Effector memory CD8-positive, alpha-beta T cell (primary cell): ENCODE measurements at regions not wholly inside any gene's neighbourhood (a gene's known extent, or its start where the extent isn't known, plus 50 kb on each side); places are given as distances from the start of the nearest gene placed in this dataset.
"Not testable (repeated sequence)": the region's sequence is repeated elsewhere in the genome, so short reads cannot be mapped to it uniquely, and the experiment has no call there.

Experiments
- ATAC-seq: fragments of 150-1000 bp; cut with Tn5 transposase; replicated peaks from 2 replicates; pipeline ENCODE4 v1.10.0; 2021; ENCODE audit warnings: mild to moderate bottlenecking, moderate library complexity
- DNase-seq, 3 experiments: peaks; one replicate each; pipeline ENCODE4 v3.0.0; 2021
- H3K27ac Mint-ChIP-seq, 2 donors: one replicate each; pipeline ENCODE4 v1.8.0; 2022; ENCODE audit warnings: mild to moderate bottlenecking in 2 of 2, mixed read lengths in 2 of 2, moderate library complexity in 2 of 2
- H3K27me3 Mint-ChIP-seq, 2 donors: one replicate each; pipeline ENCODE4 v1.8.0; 2022; ENCODE audit warnings: mixed read lengths in 2 of 2
- H3K36me3 Mint-ChIP-seq: one replicate; pipeline ENCODE4 v1.8.0; 2022; ENCODE audit warnings: mild to moderate bottlenecking, moderate library complexity, mixed read lengths; ENCODE audit not compliant: insufficient read depth
- H3K4me1 Mint-ChIP-seq, 2 donors: one replicate each; pipeline ENCODE4 v1.8.0; 2022; ENCODE audit warnings: low read depth in 2 of 2, mixed read lengths in 2 of 2
- H3K4me3 Mint-ChIP-seq, 2 donors: one replicate each; pipeline ENCODE4 v1.8.0; 2022; ENCODE audit warnings: mild to moderate bottlenecking in 2 of 2, mixed read lengths in 2 of 2, moderate library complexity in 2 of 2
- H3K9me3 Mint-ChIP-seq, 2 donors: one replicate each; pipeline ENCODE4 v1.8.0; 2022; ENCODE audit warnings: mixed read lengths in 2 of 2

DNA sequence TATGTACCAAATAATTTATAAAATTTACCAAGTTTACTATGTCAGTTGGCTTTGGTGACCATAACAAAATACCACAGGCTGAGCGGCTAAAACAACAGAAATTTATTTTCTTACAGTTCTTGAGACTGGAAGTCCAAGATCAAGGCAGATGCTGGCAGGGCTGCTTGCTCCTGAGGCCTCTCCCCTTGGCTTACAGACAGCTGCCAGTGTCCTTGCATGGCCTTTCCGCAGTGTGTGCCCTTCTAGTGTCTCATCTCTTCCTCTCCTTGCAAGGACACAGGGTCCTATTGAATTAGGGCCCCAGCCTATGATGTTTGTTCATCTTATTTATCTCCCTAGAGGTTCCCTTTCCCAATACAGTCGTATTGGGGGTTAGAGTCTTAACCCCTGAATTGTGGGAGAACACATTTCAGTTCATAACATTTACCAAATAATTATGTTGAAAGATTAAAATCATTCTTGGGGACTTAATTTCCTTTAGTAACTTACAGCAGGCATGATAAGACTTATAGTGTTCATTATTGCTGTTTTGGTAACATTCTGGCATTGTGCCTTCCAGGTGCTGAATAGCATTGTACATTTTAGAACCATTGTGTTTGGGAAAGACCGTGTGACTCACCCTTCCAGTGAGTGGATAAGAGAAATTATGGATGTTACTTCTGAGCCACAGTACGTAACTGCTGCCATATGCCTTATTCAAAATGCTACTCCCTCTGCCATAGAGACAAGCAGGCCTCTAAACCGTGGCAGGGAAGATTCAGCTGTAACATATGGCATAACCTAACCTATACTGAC is 317.5 kb downstream of the TMX3 start:
- H3K4me3 Mint-ChIP-seq: no peak overlapping the region
- DNase-seq (no peak), ATAC-seq (no peak)

GRCh38 chr18:68394705-68395104 is 320.2 kb downstream of the TMX3 start:
- no peak overlapping the region for H3K4me3 Mint-ChIP-seq
- DNase-seq (no peak), ATAC-seq (no peak)
- H3K27ac Mint-ChIP-seq: no peak overlapping the region
- peaks cover 4% of the 10 kb centered on the region for H3K36me3 Mint-ChIP-seq
- H3K27me3 Mint-ChIP-seq: no peaks in the 10 kb centered on the region
- no peaks in the 10 kb centered on the region for H3K4me1 Mint-ChIP-seq
- peaks cover 0 to 6% of the 10 kb centered on the region in 2 donors for H3K9me3 Mint-ChIP-seq

More for the DNA sequence above, 317.5 kb downstream of the TMX3 start:
- Mint-ChIP-seq H3K27ac (no peak overlapping the region), H3K27me3 (no peaks in the 10 kb centered on the region), H3K9me3 (peaks cover 0 to 6% of the 10 kb centered on the region in 2 donors), H3K36me3 (peaks cover 4% of the 10 kb centered on the region), H3K4me1 (no peaks in the 10 kb centered on the region)

GRCh38 chr18:68391801-68392200 is 323.1 kb downstream of the TMX3 start:
- Mint-ChIP-seq H3K27ac (no peak overlapping the region), H3K4me1 (no peaks in the 10 kb centered on the region), H3K27me3 (no peaks in the 10 kb centered on the region), H3K36me3 (no peaks in the 10 kb centered on the region), H3K4me3 (no peak overlapping the region), H3K9me3 (no peaks in the 10 kb centered on the region)
- ATAC-seq (no peak), DNase-seq (no peak)

DNA sequence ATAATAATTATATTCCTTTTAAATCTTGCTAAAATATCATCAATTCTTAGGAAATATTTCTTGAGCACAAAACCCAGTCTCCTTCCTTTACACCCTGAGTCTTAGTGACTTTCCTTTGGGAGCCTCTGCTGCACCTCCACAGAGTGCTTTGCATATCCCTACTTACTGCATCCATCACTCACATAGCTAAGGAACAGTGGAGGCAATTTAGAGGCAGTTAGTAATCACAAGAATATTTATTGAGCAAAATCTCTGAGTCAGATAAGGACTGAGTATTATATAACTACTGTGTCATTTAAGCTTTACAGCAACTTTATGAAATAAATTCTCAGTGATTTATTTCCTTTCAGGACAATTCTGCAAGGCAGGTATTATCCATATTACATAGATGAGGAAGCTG is 327.7 kb downstream of the TMX3 start:
- Mint-ChIP-seq H3K27ac (no peak overlapping the region), H3K36me3 (no peaks in the 10 kb centered on the region), H3K9me3 (no peaks in the 10 kb centered on the region), H3K4me3 (no peak overlapping the region), H3K4me1 (no peaks in the 10 kb centered on the region), H3K27me3 (no peaks in the 10 kb centered on the region)
- ATAC-seq (no peak), DNase-seq (no peak)

DNA sequence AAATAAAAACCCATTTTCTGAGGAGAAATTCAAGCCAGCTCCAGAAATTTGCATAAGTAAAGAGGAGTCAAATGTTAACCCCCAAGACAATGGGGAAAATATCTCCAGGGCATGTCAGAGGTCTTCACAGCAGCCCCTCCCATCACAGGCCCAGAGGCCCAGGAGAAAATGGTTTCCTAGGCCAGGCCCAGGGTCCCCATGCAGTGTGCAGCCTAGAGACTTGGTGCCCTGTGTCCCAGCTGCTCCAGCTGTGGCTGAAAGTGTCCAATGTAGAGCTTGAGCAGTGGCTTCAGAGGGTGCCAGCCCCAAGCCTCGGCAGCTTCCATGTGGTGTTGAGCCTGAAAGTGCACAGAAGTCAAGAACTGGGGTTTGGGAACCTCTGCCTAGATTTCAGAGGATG is 330.9 kb downstream of the TMX3 start:
- H3K27me3 Mint-ChIP-seq, H3K27ac Mint-ChIP-seq, ATAC-seq, H3K9me3 Mint-ChIP-seq, H3K4me1 Mint-ChIP-seq, H3K36me3 Mint-ChIP-seq, DNase-seq, H3K4me3 Mint-ChIP-seq: not testable (repeated sequence)

GRCh38 chr18:68376926-68377325 is 338.0 kb downstream of the TMX3 start:
- H3K4me3 Mint-ChIP-seq: no peak overlapping the region
- no peaks in the 10 kb centered on the region for H3K27me3 Mint-ChIP-seq
- DNase-seq (no peak), ATAC-seq (no peak)
- H3K4me1 Mint-ChIP-seq: no peaks in the 10 kb centered on the region
- H3K36me3 Mint-ChIP-seq: no peaks in the 10 kb centered on the region
- H3K9me3 Mint-ChIP-seq: peaks cover 0 to 4% of the 10 kb centered on the region in 2 donors
- H3K27ac Mint-ChIP-seq: no peak overlapping the region

DNA sequence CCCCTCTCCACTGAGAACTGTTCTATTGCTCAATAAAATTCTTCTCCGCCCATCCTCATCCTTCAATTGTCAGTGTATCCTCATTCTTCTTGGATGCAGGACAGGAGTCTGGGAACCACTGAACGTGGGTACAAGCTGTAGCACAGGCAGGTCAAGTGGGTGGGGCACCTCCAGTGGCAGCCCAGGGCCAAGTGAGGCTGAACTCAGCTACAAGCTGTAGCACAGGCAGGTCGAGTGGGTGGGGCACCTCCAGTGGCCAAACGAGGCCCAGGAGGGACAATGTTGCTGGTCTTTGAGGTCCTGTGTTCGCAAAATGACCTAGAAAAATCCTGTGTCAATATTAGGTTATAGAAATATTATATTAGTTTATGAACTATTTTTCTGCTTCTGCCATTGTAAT is 352.0 kb downstream of the TMX3 start:
- peaks cover 0 to 6% of the 10 kb centered on the region in 2 donors for H3K9me3 Mint-ChIP-seq
- no peaks in the 10 kb centered on the region for H3K27me3 Mint-ChIP-seq
- H3K27ac Mint-ChIP-seq: no peak overlapping the region
- H3K4me3 Mint-ChIP-seq: no peak overlapping the region
- DNase-seq (no peak), ATAC-seq (no peak)
- no peaks in the 10 kb centered on the region for H3K36me3 Mint-ChIP-seq
- H3K4me1 Mint-ChIP-seq: no peaks in the 10 kb centered on the region

GRCh38 chr18:68355637-68356036 is 359.3 kb downstream of the TMX3 start:
- H3K36me3 Mint-ChIP-seq: no peaks in the 10 kb centered on the region
- H3K4me3 Mint-ChIP-seq: no peak overlapping the region
- no peak overlapping the region for H3K27ac Mint-ChIP-seq
- DNase-seq: no peak
- no peak for ATAC-seq
- H3K9me3 Mint-ChIP-seq: peaks cover 0 to 17% of the 10 kb centered on the region in 2 donors
- no peaks in the 10 kb centered on the region for H3K4me1 Mint-ChIP-seq
- H3K27me3 Mint-ChIP-seq: no peaks in the 10 kb centered on the region

DNA sequence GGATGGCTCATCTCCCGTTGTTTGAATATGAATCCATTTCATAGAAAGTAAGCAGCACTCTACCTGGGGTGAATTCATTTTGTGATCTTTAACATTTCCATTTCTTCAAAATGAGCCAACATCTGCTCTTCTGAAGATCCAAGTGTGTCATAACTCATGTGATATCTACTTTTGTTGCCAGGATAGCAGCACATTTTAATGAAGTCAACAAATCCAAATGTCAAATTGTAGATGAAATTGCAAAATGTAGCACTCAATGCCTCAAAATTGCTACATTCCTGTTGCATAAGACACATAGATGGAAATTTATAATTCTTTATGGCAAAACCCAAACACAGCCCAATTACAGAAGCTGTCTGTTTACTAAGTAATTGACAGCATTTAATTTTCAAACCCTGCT is 360.7 kb downstream of the TMX3 start:
- no peak for ATAC-seq
- no peak overlapping the region for H3K27ac Mint-ChIP-seq

DNA sequence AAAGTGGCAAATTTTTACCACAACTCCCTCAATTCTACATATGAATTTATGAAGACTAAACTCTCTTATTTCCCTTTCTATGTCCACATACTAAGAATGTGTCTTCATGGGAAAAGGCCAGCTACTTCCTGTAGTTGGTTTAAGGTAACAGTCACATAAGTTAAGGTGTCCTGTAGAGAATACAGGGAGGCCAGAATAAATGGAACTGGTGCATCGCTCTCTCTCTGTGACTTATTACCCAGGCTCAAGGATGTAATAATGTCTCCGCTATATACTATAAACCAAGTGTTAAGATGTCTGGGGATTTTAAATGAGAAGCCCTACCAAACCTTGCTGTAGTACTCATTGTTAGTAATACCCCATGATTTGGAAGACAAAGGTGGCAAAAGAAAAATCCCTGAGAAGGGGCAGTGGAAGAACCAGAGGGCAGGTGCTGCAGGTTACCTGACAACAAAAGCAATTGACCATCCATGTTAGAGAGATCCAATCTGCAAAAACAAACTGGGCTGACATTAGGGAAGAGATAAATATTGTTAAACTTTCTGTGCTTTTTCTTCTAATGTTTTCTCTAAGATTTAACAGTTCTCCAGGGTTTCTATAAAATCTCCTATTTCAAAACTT is 372.8 kb downstream of the TMX3 start:
- Mint-ChIP-seq H3K4me1 (no peaks in the 10 kb centered on the region), H3K36me3 (no peaks in the 10 kb centered on the region), H3K27me3 (no peaks in the 10 kb centered on the region), H3K27ac (no peak overlapping the region), H3K4me3 (no peak overlapping the region), H3K9me3 (peaks cover 0 to 2% of the 10 kb centered on the region in 2 donors)
- DNase-seq (no peak), ATAC-seq (no peak)

More for the DNA sequence above, 360.7 kb downstream of the TMX3 start:
- H3K9me3 Mint-ChIP-seq: peaks cover 0 to 17% of the 10 kb centered on the region in 2 donors
- H3K4me3 Mint-ChIP-seq: no peak overlapping the region
- no peaks in the 10 kb centered on the region for H3K4me1 Mint-ChIP-seq
- H3K36me3 Mint-ChIP-seq: no peaks in the 10 kb centered on the region
- no peaks in the 10 kb centered on the region for H3K27me3 Mint-ChIP-seq
- no peak for DNase-seq

- no peak overlapping the region for H3K27ac Mint-ChIP-seq
- H3K27me3 Mint-ChIP-seq: no peaks in the 10 kb centered on the region
- ATAC-seq (no peak), DNase-seq (no peak)
- no peaks in the 10 kb centered on the region for H3K36me3 Mint-ChIP-seq
- H3K4me3 Mint-ChIP-seq: no peak overlapping the region
- no peaks in the 10 kb centered on the region for H3K4me1 Mint-ChIP-seq
- peaks cover 0 to 2% of the 10 kb centered on the region in 2 donors for H3K9me3 Mint-ChIP-seq
These were observed 374.3 kb downstream of the TMX3 start for GRCh38 chr18:68340606-68341005.

DNA sequence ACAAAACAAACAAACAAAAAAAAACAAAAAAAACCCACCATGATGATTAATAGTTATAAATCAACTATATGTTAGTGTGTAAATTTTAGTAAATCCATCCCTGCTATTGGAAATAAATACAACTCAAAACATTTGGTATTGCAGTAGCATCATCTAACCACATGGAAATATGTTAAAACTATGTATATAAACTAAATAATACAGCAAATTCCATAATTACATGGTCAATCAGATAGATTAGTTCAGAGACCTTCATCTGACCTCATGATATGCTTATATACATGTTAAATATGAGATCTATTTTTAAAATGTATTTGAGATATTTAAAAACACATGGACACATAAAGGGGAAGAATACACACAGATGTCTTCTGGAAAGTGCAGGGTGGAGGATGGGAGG is 384.2 kb downstream of the TMX3 start:
- H3K27me3 Mint-ChIP-seq: no peaks in the 10 kb centered on the region
- no peaks in the 10 kb centered on the region for H3K9me3 Mint-ChIP-seq
- H3K36me3 Mint-ChIP-seq: no peaks in the 10 kb centered on the region
- ATAC-seq: no peak
- H3K27ac Mint-ChIP-seq: no peak overlapping the region
- no peaks in the 10 kb centered on the region for H3K4me1 Mint-ChIP-seq
- no peak for DNase-seq
- H3K4me3 Mint-ChIP-seq: no peak overlapping the region

- H3K4me1 Mint-ChIP-seq: peaks cover 0 to 1% of the 10 kb centered on the region in 2 donors
- no peaks in the 10 kb centered on the region for H3K36me3 Mint-ChIP-seq
- ATAC-seq (no peak), DNase-seq (no peak)
- H3K27me3 Mint-ChIP-seq: no peaks in the 10 kb centered on the region
- no peak overlapping the region for H3K4me3 Mint-ChIP-seq
- H3K9me3 Mint-ChIP-seq: peaks cover 0 to 4% of the 10 kb centered on the region in 2 donors
- no peak overlapping the region for H3K27ac Mint-ChIP-seq
These were observed 391.0 kb downstream of the TMX3 start for GRCh38 chr18:68323921-68324320.

DNA sequence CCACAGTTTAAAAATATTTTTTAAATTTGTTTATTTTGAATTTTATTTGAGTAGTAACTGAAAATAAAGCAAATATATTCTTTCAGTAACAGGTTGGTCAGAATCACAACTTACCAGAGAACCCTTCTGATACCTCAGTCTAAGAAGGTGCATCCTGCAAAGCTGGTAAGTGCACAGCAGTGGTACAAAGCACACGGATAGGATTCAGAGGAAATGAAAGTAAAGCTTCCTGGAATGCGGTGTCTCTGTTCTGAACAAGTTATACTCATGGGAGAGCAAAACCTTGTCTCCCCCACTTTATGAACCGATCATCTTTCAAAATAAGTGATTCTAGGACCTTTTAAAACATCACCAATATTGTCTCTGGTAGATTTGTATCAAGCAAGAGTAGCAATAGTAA is 398.3 kb downstream of the TMX3 start:
- DNase-seq (no peak), ATAC-seq (no peak)
- Mint-ChIP-seq H3K27ac (no peak overlapping the region), H3K36me3 (no peaks in the 10 kb centered on the region), H3K27me3 (no peaks in the 10 kb centered on the region), H3K4me3 (no peak overlapping the region), H3K9me3 (peaks cover 0 to 6% of the 10 kb centered on the region in 2 donors), H3K4me1 (no peaks in the 10 kb centered on the region)
